Gastrocnemius medialis (tissue), 4 donors: ENCODE measurements at regions not wholly inside any gene's neighbourhood (a gene's known extent, or its start where the extent isn't known, plus 50 kb on each side); places are given as distances from the start of the nearest gene placed in this dataset.

Experiments used
- CTCF ChIP-seq, 5 experiments: fragments of 450-650 bp in 3 of 5; fragments of 200-600 bp in 2 of 5; sonication (generic) in 2 of 5; IDR thresholded peaks in 4 of 5; conservative IDR thresholded peaks in 1 of 5; 1 replicate in 4 of 5; 2 replicates in 1 of 5; pipeline ENCODE4 v1.5.1; 2016 to 2019; ENCODE audit warnings: antibody characterized with exemption in 5 of 5, mild to moderate bottlenecking in 3 of 5, moderate library complexity in 3 of 5
- POLR2A ChIP-seq, 2 donors: fragments of 450-650 bp; IDR thresholded peaks; one replicate each; pipeline ENCODE4 v1.6.1; 2017; ENCODE audit warnings: antibody characterized with exemption in 2 of 2, mild to moderate bottlenecking in 2 of 2, moderate library complexity in 2 of 2

- no peak for TF ChIP-seq CTCF (IDR thresholded peaks at IDR 0.05 in 4 of 5, conservative IDR thresholded peaks at IDR 0.05 in 1 of 5)
- no peak for TF ChIP-seq POLR2A (IDR thresholded peaks at IDR 0.05)
Measured at GRCh38 chr17:5677620-5678019, 93.3 kb upstream of the NLRP1 start.
